HepG2 (cell line): ENCODE measurements at regions not wholly inside any gene's neighbourhood (a gene's known extent, or its start where the extent isn't known, plus 50 kb on each side); places are given as distances from the start of the nearest gene placed in this dataset.

Source experiments
- ATAC-seq: fragments of 200-7000 bp; cut with Tn5 transposase; 3 replicates; pipeline ENCODE4 v1.9.1; 2020; ENCODE audit warnings: mild to moderate bottlenecking, moderate library complexity
- BruUV-seq: library from RNA; stranded (reverse); fragments of 400-500 nt; replicated peaks from 2 replicates; lab custom pipeline; 2021; lab: Mats Ljungman, UMichigan
- CTCF ChIA-PET: fragments of 300-600 bp; formaldehyde crosslinking; extraction: SDS; loops from one replicate; lab custom pipeline; 2021; ENCODE audit warnings: low total read pairs, inconsistent platforms, low intra/inter-chr PET ratio; lab: Yijun Ruan, JAX
- POLR2A ChIA-PET: fragments of 350-600 bp; sonication (Branson Sonifier 250); formaldehyde crosslinking; loops from one replicate; lab custom pipeline; 2020; ENCODE audit warnings: antibody characterized with exemption, inconsistent platforms; lab: Yijun Ruan, JAX
- DNase-seq: peaks from one replicate; pipeline ENCODE4 v3.0.0-alpha.2; 2015; ENCODE audit warnings: low spot score
- FAIRE-seq: peaks from 3 replicates; lab custom pipeline; 2011; peaks lifted over from hg19 to GRCh38; lab: Jason Lieb, UNC
- H2AFZ ChIP-seq: one replicate; pipeline ENCODE4 v1.6.1; 2011; ENCODE audit warnings: low read length, inconsistent platforms
- H3K27ac ChIP-seq: fragments of 300-600 bp; 3 replicates; pipeline ENCODE4 v1.8.0; 2011; ENCODE audit warnings: mixed run types, mild to moderate bottlenecking, mixed read lengths, low read length, inconsistent platforms; ENCODE audit not compliant: insufficient read depth; ENCODE audit errors: extremely low read length
- H3K27me3 ChIP-seq, 2 experiments: fragments of 200-600 bp in 1 of 2; 2 replicates in 1 of 2; 3 replicates in 1 of 2; pipeline versions ENCODE4 v1.6.0 to v1.8.0; 2011; ENCODE audit warnings: low read length in 2 of 2, mild to moderate bottlenecking in 2 of 2, moderate library complexity in 2 of 2, inconsistent platforms in 1 of 2; ENCODE audit not compliant: insufficient read depth in 2 of 2, control insufficient read depth in 1 of 2
- H3K36me3 ChIP-seq, 2 experiments: fragments of 200-600 bp in 1 of 2; replicated peaks in 1 of 2; 2 replicates in 1 of 2; 3 replicates in 1 of 2; pipeline versions ENCODE4 v1.5.1 to v1.8.0; 2011; ENCODE audit warnings: low read length in 2 of 2, inconsistent platforms in 1 of 2; ENCODE audit not compliant: insufficient read depth in 2 of 2, control insufficient read depth in 1 of 2
- H3K4me1 ChIP-seq: 2 replicates; pipeline ENCODE4 v1.5.1; 2012; ENCODE audit warnings: low read length, inconsistent platforms; ENCODE audit not compliant: insufficient read depth
- H3K4me2 ChIP-seq: 2 replicates; pipeline ENCODE4 v1.6.0; 2011; ENCODE audit warnings: low read depth, low read length, inconsistent platforms
- H3K4me3 ChIP-seq, 3 experiments: fragments of 200-600 bp in 1 of 3; sonication (generic), shearing (Covaris generic) in 1 of 3; replicated peaks in 1 of 3; 2 replicates each; pipeline ENCODE4 v1.5.1; 2011 to 2016; ENCODE audit warnings: low read length in 3 of 3, inconsistent platforms in 2 of 3, low read depth in 2 of 3, mild to moderate bottlenecking in 2 of 3, control low read depth in 1 of 3, mixed read lengths in 1 of 3; ENCODE audit not compliant: insufficient read depth in 1 of 3
- H3K79me2 ChIP-seq: one replicate; pipeline ENCODE4 v1.6.1; 2011; ENCODE audit warnings: low read length, inconsistent platforms; ENCODE audit not compliant: insufficient read depth
- H3K9ac ChIP-seq: 2 replicates; pipeline ENCODE4 v1.6.0; 2011; ENCODE audit warnings: mild to moderate bottlenecking, low read depth, low read length, inconsistent platforms; ENCODE audit not compliant: insufficient read depth
- H3K9me3 ChIP-seq: 2 replicates; pipeline ENCODE4 v1.5.1; 2012; ENCODE audit warnings: mild to moderate bottlenecking, low read length
- H4K20me1 ChIP-seq: 2 replicates; pipeline ENCODE4 v1.6.0; 2011; ENCODE audit warnings: inconsistent platforms, mild to moderate bottlenecking, low read length, moderate library complexity; ENCODE audit not compliant: insufficient read depth
- EP300 ChIP-seq, 3 experiments: sonication (generic) in 1 of 3; formaldehyde crosslinking in 1 of 3; IDR thresholded peaks; 2 replicates each; pipeline versions ENCODE4 v1.5.1 to v1.6.1; 2011 to 2020; ENCODE audit warnings: low read depth in 2 of 3, low read length in 2 of 3, borderline replicate concordance in 1 of 3, improper control_type of control experiment in 1 of 3, mild to moderate bottlenecking in 1 of 3, missing genetic modification reagents in 1 of 3, moderate library complexity in 1 of 3
- TCF7L2 ChIP-seq: IDR thresholded peaks from 2 replicates; pipeline ENCODE4 v1.6.1; 2011; ENCODE audit warnings: mild to moderate bottlenecking, low read depth, low read length, moderate library complexity
- ZNF275 ChIP-seq: sonication (generic); formaldehyde crosslinking; IDR thresholded peaks from 2 replicates; pipeline ENCODE4 v1.8.0; 2022; ENCODE audit warnings: missing genetic modification reagents, mild to moderate bottlenecking, inconsistent platforms, borderline replicate concordance
- ZNF563 ChIP-seq: sonication (generic); formaldehyde crosslinking; IDR thresholded peaks from 2 replicates; pipeline ENCODE4 v1.8.0; 2022; ENCODE audit warnings: mild to moderate bottlenecking, moderate library complexity, missing genetic modification reagents
- ZNF839 ChIP-seq: sonication (generic); formaldehyde crosslinking; IDR thresholded peaks from 2 replicates; pipeline ENCODE4 v1.4.0; 2020; ENCODE audit warnings: missing genetic modification reagents, mild to moderate bottlenecking, borderline replicate concordance
- WGBS: methylation state at CpG from one replicate; pipeline ENCODE4 v1.1.6; 2017; ENCODE audit warnings: low lambda C conversion rate; 5-methylcytosine and 5-hydroxymethylcytosine counted together
- in situ Hi-C: cut with HindIII; loops from 2 replicates; pipeline ENCODE4 v1.10.0; 2017; ENCODE audit warnings: low pct_unique_long_range_greater_than_20kb; ENCODE audit not compliant: extremely low pct_ligation_motif_present
- intact Hi-C: fragments of 100-400 bp; cut with micrococcal nuclease; formaldehyde crosslinking; loops from one replicate; pipeline ENCODE4 v1.10.0; 2022; ENCODE audit not compliant: unreplicated experiment
- TF ChIP-seq, protein P1 (sequence below): fragments of 450-650 bp; IDR thresholded peaks from 2 replicates; pipeline ENCODE4 v1.6.1; 2016

DNA sequence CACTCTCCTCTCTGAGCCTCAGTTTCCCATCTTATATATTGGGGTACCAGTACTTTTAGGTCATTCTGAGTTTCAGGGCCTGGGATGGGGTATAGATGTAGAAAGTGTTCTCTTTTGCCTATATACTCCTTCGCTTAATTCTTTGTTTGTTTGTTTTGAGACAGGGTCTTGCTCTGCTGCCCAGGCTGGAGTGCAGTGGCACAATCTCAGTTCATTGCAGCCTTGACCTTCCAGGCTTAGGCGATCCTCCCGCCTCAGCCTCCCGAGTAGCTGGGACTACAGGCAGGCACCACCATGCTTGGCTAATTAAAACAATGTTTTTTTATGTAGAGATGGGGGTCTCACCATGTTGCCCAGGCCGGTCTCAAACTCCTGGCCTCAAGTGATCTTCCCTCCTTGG lies 152.1 kb downstream of the AACS start:
- TF ChIP-seq TCF7L2 (no peak), ZNF839 (CRISPR knock-in tag) (no peak), ZNF563 (CRISPR knock-in tag) (no peak), EP300 (IDR thresholded peaks at IDR 0.05; ENCODE audit: low read depth in 2 of 2, low read length in 2 of 2) (no peak), EP300 (CRISPR knock-in tag; IDR thresholded peaks at IDR 0.05; ENCODE audit: borderline replicate concordance) (no peak), ZNF275 (CRISPR knock-in tag) (no peak)
- TF ChIP-seq, protein P1, sequence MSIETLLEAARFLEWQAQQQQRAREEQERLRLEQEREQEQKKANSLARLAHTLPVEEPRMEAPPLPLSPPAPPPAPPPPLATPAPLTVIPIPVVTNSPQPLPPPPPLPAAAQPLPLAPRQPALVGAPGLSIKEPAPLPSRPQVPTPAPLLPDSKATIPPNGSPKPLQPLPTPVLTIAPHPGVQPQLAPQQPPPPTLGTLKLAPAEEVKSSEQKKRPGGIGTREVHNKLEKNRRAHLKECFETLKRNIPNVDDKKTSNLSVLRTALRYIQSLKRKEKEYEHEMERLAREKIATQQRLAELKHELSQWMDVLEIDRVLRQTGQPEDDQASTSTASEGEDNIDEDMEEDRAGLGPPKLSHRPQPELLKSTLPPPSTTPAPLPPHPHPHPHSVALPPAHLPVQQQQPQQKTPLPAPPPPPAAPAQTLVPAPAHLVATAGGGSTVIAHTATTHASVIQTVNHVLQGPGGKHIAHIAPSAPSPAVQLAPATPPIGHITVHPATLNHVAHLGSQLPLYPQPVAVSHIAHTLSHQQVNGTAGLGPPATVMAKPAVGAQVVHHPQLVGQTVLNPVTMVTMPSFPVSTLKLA, result no peak
- intact Hi-C loops, result no loop called here
- Histone ChIP-seq H3K9me3 (no peaks in the 10 kb centered on the region), H3K4me1 (no peaks in the 10 kb centered on the region), H3K4me3 (no peak overlapping the region), H3K4me2 (no peak overlapping the region), H2AFZ (no peak overlapping the region), H3K27ac (no peak overlapping the region), H3K9ac (no peak overlapping the region), H3K79me2 (no peaks in the 10 kb centered on the region), H4K20me1 (no peaks in the 10 kb centered on the region), H3K27me3 (peaks cover 1 to 26% of the 10 kb centered on the region in 2 experiments; a peak in 3 of 5 replicates), H3K36me3 (no peaks in the 10 kb centered on the region)
- in situ Hi-C loops, result no loop called here
- BruUV-seq, result no TSS peak
- POLR2A ChIA-PET, result no interaction called here
- ATAC-seq (no peak), FAIRE-seq (no peak), DNase-seq (no peak)
- CTCF ChIA-PET, result no interaction called here
- 34% methylated on average over 5 of the region's 5 CpGs for WGBS
